GM21367 (cell line): ENCODE measurements at regions not wholly inside any gene's neighbourhood (a gene's known extent, or its start where the extent isn't known, plus 50 kb on each side); places are given as distances from the start of the nearest gene placed in this dataset.

ENCODE experiments used
- ATAC-seq: cut with Tn5 transposase; IDR thresholded peaks from one replicate; pipeline ENCODE4 v1.9.1; 2021; ENCODE audit not compliant: unreplicated experiment

DNA sequence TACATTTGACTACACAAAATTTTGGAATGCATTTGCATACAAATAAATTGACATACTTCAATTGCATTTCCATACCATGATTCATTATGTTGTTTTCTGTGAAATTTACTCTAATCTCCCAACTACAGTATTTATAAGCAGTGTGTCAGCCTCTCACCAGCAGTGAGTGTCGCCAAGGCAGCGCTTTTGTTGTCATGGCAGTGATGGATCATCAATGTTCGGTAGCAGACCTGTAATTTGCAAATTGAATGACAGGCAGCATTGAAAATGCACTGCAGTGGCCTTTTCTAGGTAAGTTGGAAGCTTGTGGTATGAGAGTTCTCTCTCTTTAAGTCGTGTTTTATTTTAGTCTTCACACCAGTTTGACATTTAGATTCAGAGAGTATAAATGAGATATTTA lies 534.1 kb downstream of the PCDH17 start:
- no peak for ATAC-seq

- ATAC-seq, result no peak
Measured at GRCh38 chr13:58181111-58181510, 549.6 kb downstream of the PCDH17 start.

DNA sequence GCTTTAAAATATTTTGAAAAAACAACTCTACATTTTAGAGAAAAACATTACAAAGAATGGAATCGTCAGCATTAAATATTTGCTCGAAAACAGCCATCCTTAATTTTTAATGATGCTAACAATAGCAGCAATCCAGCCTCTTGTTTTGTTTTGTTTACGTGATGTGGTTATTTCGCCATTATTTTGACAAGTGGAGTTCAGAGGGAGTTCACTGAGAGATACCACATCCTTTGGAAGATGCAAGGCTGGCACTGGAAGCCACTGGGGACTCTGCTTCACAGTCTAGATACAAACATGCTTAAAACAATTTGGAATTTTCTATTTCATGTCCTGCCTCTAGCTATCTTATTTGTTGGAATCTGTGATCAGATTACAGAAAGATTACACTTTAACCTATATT lies 556.3 kb downstream of the PCDH17 start:
- ATAC-seq, result no peak

GRCh38 chr13:58190577-58190976 lies 559.0 kb downstream of the PCDH17 start:
- no peak for ATAC-seq

- no peak for ATAC-seq
Measured at GRCh38 chr13:58191754-58192153, 560.2 kb downstream of the PCDH17 start.

DNA sequence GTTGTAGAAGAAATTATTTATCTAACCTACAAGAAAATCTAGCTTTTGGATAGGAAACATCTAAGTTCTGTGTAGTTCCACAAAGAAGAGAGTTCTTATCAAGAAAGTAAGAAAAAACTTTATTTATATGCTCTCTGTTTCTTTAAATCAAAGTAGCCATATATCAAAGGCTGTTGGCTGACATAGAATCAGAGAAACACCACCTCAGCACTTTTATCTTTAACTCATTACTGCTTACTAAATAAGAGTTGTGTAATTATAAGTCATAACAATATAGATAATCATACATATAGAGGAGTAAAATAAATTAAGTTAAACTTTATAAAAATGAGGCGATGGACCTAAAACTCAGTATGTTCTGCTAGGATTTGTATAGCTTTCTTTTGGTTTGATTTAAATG lies 570.6 kb downstream of the PCDH17 start:
- no peak for ATAC-seq

- no peak for ATAC-seq
Measured at GRCh38 chr13:58207501-58207900, 576.0 kb downstream of the PCDH17 start.

DNA sequence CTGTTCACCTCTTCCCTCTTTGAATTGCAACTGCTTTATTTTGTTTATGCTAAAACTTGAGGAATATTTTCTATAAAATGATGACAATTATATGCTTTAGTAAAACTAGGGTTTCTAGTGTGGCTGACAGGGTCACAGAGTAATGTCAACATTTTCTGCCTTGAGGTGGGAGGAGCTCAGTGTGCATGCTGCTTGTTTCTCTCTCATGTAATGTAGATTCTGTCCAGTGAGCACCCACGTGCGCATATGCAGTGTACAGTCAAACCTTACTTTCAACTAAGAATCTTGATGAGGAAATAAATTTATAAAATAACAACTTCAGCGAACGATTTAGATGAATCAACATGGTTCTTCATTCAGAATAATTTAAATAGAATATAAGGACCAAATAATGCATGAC lies 603.9 kb downstream of the PCDH17 start:
- ATAC-seq, result no peak

GRCh38 chr13:58238972-58239773 lies 607.6 kb downstream of the PCDH17 start:
- ATAC-seq, result no peak

DNA sequence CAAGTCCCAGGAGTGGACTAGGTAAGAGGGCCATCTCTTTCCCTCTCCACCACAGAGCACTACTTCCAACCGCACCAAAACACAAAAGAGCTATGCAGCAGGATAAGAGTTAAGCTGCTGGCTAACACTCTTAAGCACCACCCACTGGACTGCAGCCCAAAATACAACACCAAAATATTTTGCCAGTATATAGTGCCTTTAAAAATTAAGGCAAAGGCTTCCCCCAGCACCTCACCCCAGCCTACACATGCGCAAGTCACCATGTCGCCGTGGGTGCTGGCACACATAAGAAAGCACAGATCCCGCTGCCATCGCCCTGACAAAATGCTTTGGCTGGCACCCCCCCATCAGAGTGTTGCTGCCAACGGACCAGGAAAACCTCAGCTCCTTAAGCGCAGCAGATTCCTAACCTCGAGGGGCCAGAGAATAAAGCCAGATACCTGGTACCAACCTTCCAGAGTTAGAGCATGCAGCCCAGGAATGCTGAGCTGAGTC lies 608.3 kb downstream of the PCDH17 start:
- no peak for ATAC-seq

- ATAC-seq, result no peak
Measured at GRCh38 chr13:58247080-58247479, 615.5 kb downstream of the PCDH17 start.

DNA sequence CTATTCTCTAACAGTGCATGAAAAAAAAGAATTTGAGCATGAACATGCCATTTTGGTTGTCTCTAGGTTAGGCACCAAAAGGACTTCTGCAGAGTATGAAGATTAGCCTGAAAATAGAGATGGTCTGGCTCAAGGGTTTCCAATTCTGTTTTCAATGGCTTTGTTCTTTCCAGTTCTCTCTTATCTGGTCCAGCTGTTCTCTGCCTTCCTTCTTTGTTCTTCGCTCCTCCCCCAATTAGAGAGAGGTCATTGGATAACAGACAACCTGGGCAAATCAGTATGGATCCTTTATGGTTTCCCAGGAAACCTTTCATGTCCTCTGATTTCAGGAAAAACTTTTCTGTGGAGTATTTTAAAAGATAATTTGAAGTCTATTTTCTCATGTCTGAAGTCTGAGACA lies 623.4 kb downstream of the PCDH17 start:
- no peak for ATAC-seq

GRCh38 chr13:58266271-58266670 lies 634.7 kb downstream of the PCDH17 start:
- no peak for ATAC-seq

- no peak for ATAC-seq
Measured at GRCh38 chr13:58298556-58299135, 667.1 kb downstream of the PCDH17 start.

GRCh38 chr13:58300224-58300623 lies 668.7 kb downstream of the PCDH17 start:
- ATAC-seq, result no peak

- ATAC-seq, result no peak
Measured at GRCh38 chr13:58300974-58301681, 669.6 kb downstream of the PCDH17 start.

GRCh38 chr13:58302349-58302748 lies 670.8 kb downstream of the PCDH17 start:
- no peak for ATAC-seq

DNA sequence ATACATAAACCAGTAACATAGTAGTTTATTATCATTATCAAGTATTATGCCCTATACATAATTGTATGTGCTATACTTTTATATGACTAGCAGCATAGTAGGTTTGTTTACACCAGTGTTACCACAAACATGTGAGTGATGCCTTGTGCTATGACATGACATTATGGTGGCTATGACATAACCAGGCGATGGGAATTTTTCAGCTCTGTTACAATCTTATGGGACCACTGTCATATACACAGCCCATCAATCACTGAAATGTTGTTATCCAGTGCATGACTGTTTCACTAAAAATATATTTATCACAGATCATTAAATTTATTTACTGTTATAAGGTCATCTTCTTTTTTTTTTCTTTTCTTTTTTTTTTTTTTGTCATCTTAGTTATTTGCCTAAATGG lies 674.5 kb downstream of the PCDH17 start:
- ATAC-seq, result no peak

DNA sequence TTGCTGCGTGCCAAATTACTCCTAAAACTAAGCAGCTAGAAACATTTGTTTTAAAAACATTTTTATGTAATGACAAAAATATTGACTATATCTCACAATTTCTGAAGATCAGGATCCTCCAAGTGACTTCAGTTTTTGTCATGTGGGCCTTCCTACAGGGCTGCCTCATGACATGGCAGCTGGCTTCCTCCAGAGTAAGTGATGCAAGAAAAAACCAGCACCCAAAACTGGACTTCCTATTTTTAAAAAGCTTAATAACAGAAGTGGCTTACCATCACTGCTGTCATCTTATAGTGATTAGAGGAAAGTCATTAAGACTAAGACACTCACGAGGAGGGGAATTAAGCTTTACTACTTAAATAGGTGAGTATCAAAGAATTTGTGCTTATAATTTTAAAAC lies 681.7 kb downstream of the PCDH17 start:
- no peak for ATAC-seq

GRCh38 chr13:58318495-58319167 lies 687.1 kb downstream of the PCDH17 start:
- ATAC-seq, result no peak

- no peak for ATAC-seq
Measured at GRCh38 chr13:58324161-58324560, 692.6 kb downstream of the PCDH17 start.
